H9 (cell line): ENCODE measurements at regions not wholly inside any gene's neighbourhood (a gene's known extent, or its start where the extent isn't known, plus 50 kb on each side); places are given as distances from the start of the nearest gene placed in this dataset.
A peak's percentile ranks its signal among the peaks of the same experiment; 100 is the strongest.

Experiments
- DNase-seq: peaks from one replicate; pipeline ENCODE4 v3.0.0-alpha.2; 2017
- H2AFZ ChIP-seq: one replicate; pipeline ENCODE4 v1.6.1; 2013; ENCODE audit warnings: mild to moderate bottlenecking, low read length, control low read depth, moderate library complexity
- H2AK5ac ChIP-seq: 2 replicates; pipeline ENCODE4 v1.6.1; 2013; ENCODE audit warnings: low read length, control low read depth, mixed read lengths; ENCODE audit not compliant: insufficient read length
- H2BK120ac ChIP-seq: one replicate; pipeline ENCODE4 v1.6.1; 2013; ENCODE audit warnings: low read depth, mild to moderate bottlenecking, low read length, control low read depth, inconsistent platforms; ENCODE audit not compliant: poor library complexity, severe bottlenecking
- H2BK12ac ChIP-seq: 2 replicates; pipeline ENCODE4 v1.6.1; 2013; ENCODE audit warnings: low read length, control low read depth, mixed read lengths, low read depth; ENCODE audit not compliant: insufficient read length
- H2BK15ac ChIP-seq: 2 replicates; pipeline ENCODE4 v1.6.1; 2013; ENCODE audit warnings: low read depth, low read length, control low read depth
- H2BK20ac ChIP-seq: one replicate; pipeline ENCODE4 v1.6.1; 2013; ENCODE audit warnings: low read depth, mild to moderate bottlenecking, low read length, control low read depth, inconsistent platforms; ENCODE audit not compliant: poor library complexity, severe bottlenecking
- H2BK5ac ChIP-seq: 2 replicates; pipeline ENCODE4 v1.6.1; 2013; ENCODE audit warnings: low read length, control low read depth, mixed read lengths; ENCODE audit not compliant: insufficient read length
- H3K14ac ChIP-seq: 2 replicates; pipeline ENCODE4 v1.6.1; 2013; ENCODE audit warnings: low read length, control low read depth; ENCODE audit not compliant: insufficient read depth
- H3K18ac ChIP-seq: 2 replicates; pipeline ENCODE4 v1.6.1; 2013; ENCODE audit warnings: low read depth, mild to moderate bottlenecking, mixed read lengths, low read length, control low read depth; ENCODE audit not compliant: insufficient read length
- H3K23ac ChIP-seq: 2 replicates; pipeline ENCODE4 v1.6.1; 2013; ENCODE audit warnings: low read length, control low read depth, mixed read lengths, low read depth; ENCODE audit not compliant: insufficient read length
- H3K23me2 ChIP-seq: 2 replicates; pipeline ENCODE4 v1.6.1; 2013; ENCODE audit warnings: low read depth, mild to moderate bottlenecking, mixed read lengths, low read length, control low read depth; ENCODE audit not compliant: insufficient read length, poor library complexity, severe bottlenecking
- H3K27ac ChIP-seq: 2 replicates; pipeline ENCODE4 v1.5.1; 2013; ENCODE audit warnings: low read length, control low read depth, mixed read lengths, low read depth; ENCODE audit not compliant: insufficient read length
- H3K27me3 ChIP-seq: 2 replicates; pipeline ENCODE4 v1.6.1; 2013; ENCODE audit warnings: low read length, control low read depth, inconsistent platforms; ENCODE audit not compliant: insufficient read depth
- H3K4ac ChIP-seq: 2 replicates; pipeline ENCODE4 v1.6.1; 2013; ENCODE audit warnings: low read depth, mild to moderate bottlenecking, control low read depth, inconsistent platforms, low read length, moderate library complexity
- H3K4me1 ChIP-seq: 2 replicates; pipeline ENCODE4 v1.6.1; 2013; ENCODE audit warnings: low read length, control low read depth, inconsistent platforms; ENCODE audit not compliant: insufficient read depth
- H3K4me2 ChIP-seq: 2 replicates; pipeline ENCODE4 v1.6.1; 2013; ENCODE audit warnings: low read length, control low read depth, mixed read lengths; ENCODE audit not compliant: insufficient read length, insufficient read depth
- H3K56ac ChIP-seq: 2 replicates; pipeline ENCODE4 v1.6.1; 2013; ENCODE audit warnings: low read depth, mild to moderate bottlenecking, mixed read lengths, low read length, control low read depth; ENCODE audit not compliant: insufficient read length
- H3K79me1 ChIP-seq: 2 replicates; pipeline ENCODE4 v1.6.1; 2013; ENCODE audit warnings: low read depth, mild to moderate bottlenecking, moderate library complexity, low read length, control low read depth, inconsistent platforms; ENCODE audit not compliant: insufficient read depth, poor library complexity, severe bottlenecking
- H3K79me2 ChIP-seq: 2 replicates; pipeline ENCODE4 v1.6.1; 2013; ENCODE audit warnings: low read length, control low read depth, inconsistent platforms; ENCODE audit not compliant: insufficient read depth
- H3K9ac ChIP-seq: 2 replicates; pipeline ENCODE4 v1.6.1; 2013; ENCODE audit warnings: low read length, control low read depth, mixed read lengths; ENCODE audit not compliant: insufficient read length; ENCODE audit errors: extremely low read depth
- H3K9me3 ChIP-seq: one replicate; pipeline ENCODE4 v1.6.1; 2013; ENCODE audit warnings: low read depth, low read length, inconsistent platforms; ENCODE audit not compliant: control insufficient read depth
- H3T11ph ChIP-seq: one replicate; pipeline ENCODE4 v1.6.1; 2013; ENCODE audit warnings: mild to moderate bottlenecking, low read length, control low read depth, inconsistent platforms
- H4K20me1 ChIP-seq: one replicate; pipeline ENCODE4 v1.6.1; 2013; ENCODE audit not compliant: control insufficient read depth, insufficient read length, insufficient read depth
- H4K5ac ChIP-seq: 2 replicates; pipeline ENCODE4 v1.6.1; 2013; ENCODE audit warnings: low read depth, mild to moderate bottlenecking, mixed read lengths, low read length, control low read depth; ENCODE audit not compliant: insufficient read length
- H4K8ac ChIP-seq: replicated peaks from 2 replicates; pipeline ENCODE4 v1.6.1; 2013; ENCODE audit warnings: low read length, control low read depth, mixed read lengths, low read depth; ENCODE audit not compliant: insufficient read length
- H4K91ac ChIP-seq: 2 replicates; pipeline ENCODE4 v1.6.1; 2013; ENCODE audit warnings: low read depth, mild to moderate bottlenecking, moderate library complexity, mixed read lengths, low read length, control low read depth; ENCODE audit not compliant: insufficient read length
- H3K27ac Mint-ChIP-seq, 3 experiments: 2 replicates in 2 of 3; 3 replicates in 1 of 3; pipeline ENCODE4 v1.8.0; 2020 to 2021; ENCODE audit warnings: mixed read lengths in 3 of 3, mild to moderate bottlenecking in 1 of 3, moderate library complexity in 1 of 3
- H3K27me3 Mint-ChIP-seq: 2 replicates; pipeline ENCODE4 v1.8.0; 2021; ENCODE audit warnings: low read depth, mild to moderate bottlenecking, moderate library complexity, mixed read lengths
- H3K36me3 Mint-ChIP-seq, 3 experiments: 2 replicates in 2 of 3; 3 replicates in 1 of 3; pipeline ENCODE4 v1.8.0; 2020 to 2021; ENCODE audit warnings: low read depth in 3 of 3, mixed read lengths in 3 of 3; ENCODE audit not compliant: insufficient read depth in 1 of 3
- H3K4me1 Mint-ChIP-seq, 2 experiments: 2 replicates each; pipeline ENCODE4 v1.8.0; 2020; ENCODE audit warnings: mixed read lengths in 2 of 2
- H3K4me3 Mint-ChIP-seq, 2 experiments: 2 replicates in 1 of 2; 3 replicates in 1 of 2; pipeline ENCODE4 v1.8.0; 2020 to 2021; ENCODE audit warnings: mild to moderate bottlenecking in 2 of 2, mixed read lengths in 2 of 2, moderate library complexity in 1 of 2
- H3K9me3 Mint-ChIP-seq, 2 experiments: 2 replicates in 1 of 2; 3 replicates in 1 of 2; pipeline ENCODE4 v1.8.0; 2020; ENCODE audit warnings: mild to moderate bottlenecking in 2 of 2, mixed read lengths in 2 of 2, moderate library complexity in 1 of 2
- CTCF ChIP-seq: fragments of 200-600 bp; sonication (generic); conservative IDR thresholded peaks from 3 replicates; pipeline ENCODE4 v1.8.0; 2021; ENCODE audit warnings: antibody characterized with exemption, mild to moderate bottlenecking
- WGBS: extraction: QIAGEN DNeasy Blood & Tissue Kit; methylation state at CpG from one replicate; pipeline ENCODE4 v1.1.7; 2013; ENCODE audit warnings: missing lambda C conversion rate, low lambda C conversion rate, mixed read lengths; ENCODE audit not compliant: insufficient read length; ENCODE audit errors: extremely low coverage; 5-methylcytosine and 5-hydroxymethylcytosine counted together

- no peak for TF ChIP-seq CTCF
- no peak overlapping the region for H2BK20ac ChIP-seq
- H3K9me3 ChIP-seq, result no peaks in the 10 kb centered on the region
- Mint-ChIP-seq H3K4me1 (peaks cover 28 to 36% of the 10 kb centered on the region in 2 experiments), H3K36me3 (peaks cover 0 to 10% (median 0%) of the 10 kb centered on the region in 3 experiments; a peak in 3 of 7 replicates), H3K27ac (no peak overlapping the region), H3K27me3 (no peaks in the 10 kb centered on the region; the same call in 1 of the 2 replicates), H3K4me3 (no peak overlapping the region), H3K9me3 (peaks cover 4 to 10% of the 10 kb centered on the region in 2 experiments)
- no peak overlapping the region for H2AK5ac ChIP-seq
- H3K4me2 ChIP-seq, result no peak overlapping the region
- no peak overlapping the region for H3K56ac ChIP-seq
- H4K5ac ChIP-seq, result no peak overlapping the region
- no peak overlapping the region for H4K91ac ChIP-seq
- H3K27ac ChIP-seq, result no peak overlapping the region
- no peak overlapping the region for H4K8ac ChIP-seq
- 0 out of 2 replicates have a peak overlapping the region, but pooled peaks have one; percentile 33 for H3K4ac ChIP-seq
- no peak overlapping the region for H2BK5ac ChIP-seq
- H2BK120ac ChIP-seq, result no peak overlapping the region
- H3K18ac ChIP-seq, result no peak overlapping the region
- H3K4me1 ChIP-seq, result peaks cover 2% of the 10 kb centered on the region; the same call in 1 of the 2 replicates
- H3T11ph ChIP-seq, result no peak overlapping the region
- H4K20me1 ChIP-seq, result no peaks in the 10 kb centered on the region
- no peak overlapping the region for H2BK15ac ChIP-seq
- no peak for DNase-seq
- peaks cover 4% of the 10 kb centered on the region for H3K23me2 ChIP-seq
- no peaks in the 10 kb centered on the region for H3K79me1 ChIP-seq
- H2BK12ac ChIP-seq, result no peak overlapping the region
- no CpG with 5 or more reads among the region's 9 CpGs for WGBS
- no peaks in the 10 kb centered on the region for H3K79me2 ChIP-seq
- no peaks in the 10 kb centered on the region for H3K27me3 ChIP-seq
- H3K23ac ChIP-seq, result no peak overlapping the region
- no peak overlapping the region for H3K14ac ChIP-seq
- no peak overlapping the region for H3K9ac ChIP-seq
- no peak overlapping the region for H2AFZ ChIP-seq
Observed at GRCh38 chr7:3188946-3189345, 112.1 kb upstream of the SDK1 start.
